Tongue (tissue), 1 donor: ENCODE measurements at regions not wholly inside any gene's neighbourhood (a gene's known extent, or its start where the extent isn't known, plus 50 kb on each side); places are given as distances from the start of the nearest gene placed in this dataset.
"Not testable (repeated sequence)": the region's sequence is repeated elsewhere in the genome, so short reads cannot be mapped to it uniquely, and the experiment has no call there.

ENCODE experiments used
- DNase-seq: peaks from one replicate; pipeline ENCODE4 v3.0.0-alpha.2; 2015

DNA sequence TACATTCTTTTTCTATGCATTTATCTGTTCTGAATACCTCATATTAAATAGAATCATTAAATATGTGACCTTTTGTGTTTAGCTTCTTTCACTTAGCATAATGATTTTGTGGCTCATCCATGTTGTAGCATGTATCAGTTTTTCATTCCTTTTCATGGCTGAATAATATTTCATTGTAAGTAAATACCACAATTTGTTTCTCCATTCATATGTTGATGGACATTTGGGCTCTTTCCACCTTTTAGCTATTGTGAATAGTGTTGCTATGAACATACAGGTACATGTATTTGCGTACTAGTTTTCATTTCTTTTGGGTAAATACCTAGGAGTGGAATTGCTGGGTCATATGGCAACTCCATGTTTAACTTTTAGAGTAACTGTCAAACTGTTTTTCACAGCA is 85.1 kb downstream of the GNL3L start:
- no peak for DNase-seq

DNA sequence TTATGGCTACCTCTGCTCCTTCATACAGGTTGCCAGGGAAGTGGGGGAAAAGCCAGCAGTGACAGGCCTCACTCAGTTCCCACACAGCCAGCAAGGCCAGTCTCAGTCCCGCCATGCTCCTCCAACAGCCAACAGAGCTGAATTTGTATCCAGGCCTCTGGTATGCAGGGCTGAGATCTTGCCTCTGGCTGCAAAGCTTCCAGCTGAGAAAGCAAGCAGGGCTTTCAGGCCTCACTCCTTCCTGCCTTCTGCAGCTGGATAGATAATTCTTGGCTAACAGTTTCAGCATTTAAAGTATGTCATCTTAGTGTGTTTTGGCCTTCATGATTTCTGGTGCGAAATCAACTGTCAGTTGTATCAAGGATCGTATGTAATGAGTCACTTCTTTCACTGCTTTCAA is 103.6 kb downstream of the GNL3L start:
- DNase-seq = no peak

DNA sequence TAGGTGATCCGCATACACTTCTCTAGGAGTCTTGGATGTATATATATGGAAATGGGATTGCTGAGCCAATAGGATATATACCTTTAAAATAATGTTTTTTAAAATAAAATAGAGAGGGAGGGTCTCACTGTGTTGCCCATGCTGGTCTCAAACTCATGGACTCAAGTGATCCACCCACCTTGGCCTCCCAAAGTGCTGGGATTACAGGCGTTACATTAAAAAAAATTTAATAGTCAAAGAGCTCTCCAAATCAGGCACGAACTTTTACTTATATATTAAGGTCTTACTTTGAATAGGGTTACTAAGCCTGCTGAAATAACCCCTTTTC is 109.0 kb downstream of the GNL3L start:
- DNase-seq = no peak

DNA sequence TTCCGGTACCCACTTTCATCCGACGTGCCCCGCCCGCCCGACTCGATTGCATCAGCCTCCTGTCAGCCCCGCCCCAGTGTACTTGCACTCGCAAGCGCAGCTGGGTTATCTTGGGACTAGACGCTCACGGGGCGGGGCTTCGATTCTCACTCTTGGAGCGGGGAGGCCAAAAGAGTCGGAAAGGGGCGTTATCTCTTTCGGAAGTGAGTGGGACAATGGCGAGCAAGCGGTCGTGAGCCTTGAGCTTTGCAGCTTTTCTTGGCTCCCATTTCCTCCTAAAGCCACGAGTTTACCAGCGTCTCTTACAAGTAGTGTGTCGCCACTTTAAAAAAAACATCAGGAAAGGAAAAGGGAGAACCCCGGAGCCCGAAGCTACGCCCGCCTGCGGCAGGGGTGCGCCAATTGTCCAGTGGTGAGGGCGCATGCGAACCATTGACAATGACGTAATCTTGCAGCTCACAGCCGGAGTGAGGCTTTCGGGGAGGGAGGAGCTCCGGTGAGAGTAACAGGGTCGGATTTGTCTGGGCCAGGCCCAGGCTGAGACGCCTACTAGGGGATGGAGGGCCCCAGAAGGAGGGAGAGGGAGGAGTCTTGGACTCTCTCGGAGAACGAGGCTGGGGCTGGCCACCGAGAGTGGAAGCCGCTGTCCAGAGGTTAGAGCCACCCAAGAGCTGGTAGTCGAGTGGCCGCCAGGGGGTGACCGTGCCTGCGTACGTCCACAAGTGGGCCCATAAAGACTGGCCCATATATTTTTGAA is 109.5 kb downstream of the GNL3L start:
- DNase-seq = peak; percentile 97

DNA sequence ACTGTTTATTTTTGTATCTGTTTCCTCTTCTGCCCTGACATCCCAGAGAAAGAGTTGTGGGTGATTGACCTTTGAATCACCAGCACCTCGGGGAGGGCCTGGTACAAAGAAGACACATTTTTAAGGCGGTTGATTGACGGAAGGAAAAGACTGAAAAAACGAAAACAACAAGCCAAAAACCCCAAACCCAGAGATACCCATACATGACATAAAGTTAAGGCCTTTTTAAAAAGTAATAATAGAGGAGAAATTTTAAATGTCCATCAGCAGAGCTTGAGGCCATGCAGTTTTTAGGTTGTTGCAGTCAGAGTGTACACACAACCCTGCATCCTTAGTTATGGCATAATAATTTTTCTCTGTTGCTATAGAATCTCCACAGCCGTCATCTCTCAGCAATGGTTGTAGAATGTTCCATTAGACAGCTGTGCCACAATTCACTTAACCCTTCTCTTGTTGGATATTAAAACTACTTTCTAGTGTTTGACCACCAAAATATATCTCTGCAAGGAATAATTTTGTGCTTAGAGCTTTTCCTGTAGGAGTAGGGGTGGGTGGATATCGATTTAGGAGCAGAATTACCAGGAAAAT is 110.2 kb downstream of the GNL3L start:
- DNase-seq = no peak

DNA sequence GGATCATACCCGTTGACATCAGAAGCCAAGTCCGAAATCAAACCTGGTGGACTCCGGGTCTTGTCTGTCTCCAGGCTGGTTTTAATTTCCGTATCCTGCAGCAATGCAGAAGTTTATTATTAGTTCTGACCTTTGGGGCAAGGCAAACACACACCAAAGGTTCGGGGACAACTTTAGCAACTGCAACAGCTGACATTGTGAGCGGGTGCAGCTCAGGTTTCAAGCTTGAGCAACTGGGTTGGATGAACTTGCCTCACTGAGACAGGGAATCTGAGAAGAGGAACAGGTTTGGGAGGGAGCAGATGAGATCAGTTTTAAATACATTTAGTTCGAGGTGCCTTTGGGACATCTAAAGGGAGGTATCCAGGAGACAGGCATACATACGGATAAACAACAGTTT is 110.7 kb downstream of the GNL3L start:
- peak; percentile 91 for DNase-seq

DNA sequence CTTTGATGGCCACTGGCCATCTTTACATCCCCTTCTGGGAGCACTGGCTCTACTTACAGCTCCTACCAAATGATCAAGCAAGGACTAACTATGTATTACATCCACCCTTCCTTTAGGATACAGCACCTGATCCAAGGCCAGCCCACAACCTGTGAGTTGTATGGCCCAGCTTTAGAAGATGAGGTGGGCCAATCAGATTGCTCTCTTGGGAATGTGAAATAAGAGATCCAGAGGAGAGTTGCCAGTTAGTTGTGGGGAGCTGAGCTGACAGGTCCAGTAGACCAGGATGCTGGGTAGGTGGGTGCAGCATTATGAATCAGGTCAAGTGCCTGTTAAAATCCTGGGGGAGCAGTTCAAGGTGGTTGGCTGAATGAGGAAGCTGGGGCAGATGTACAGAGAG is 111.5 kb downstream of the GNL3L start:
- peak; percentile 15 for DNase-seq

DNA sequence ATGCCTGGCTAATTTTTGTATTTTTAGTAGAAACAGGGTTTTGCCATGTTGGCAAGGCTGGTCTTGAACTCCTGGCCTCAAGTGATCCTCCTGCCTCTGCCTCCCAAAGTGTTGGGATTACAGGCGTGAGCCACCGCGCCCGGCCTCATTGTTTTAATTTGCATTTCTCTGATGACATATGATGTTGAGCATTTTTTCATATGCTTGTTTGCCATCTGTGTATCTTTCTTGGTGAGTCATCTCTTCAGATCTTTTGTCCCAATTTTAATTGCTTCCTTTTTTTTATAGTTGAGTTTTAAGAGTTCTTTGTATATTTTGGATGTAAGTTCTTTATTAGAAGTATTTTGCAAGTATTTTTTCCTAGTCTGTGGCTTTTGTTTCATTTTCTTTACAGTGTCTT is 117.6 kb downstream of the GNL3L start:
- not testable (repeated sequence) for DNase-seq

DNA sequence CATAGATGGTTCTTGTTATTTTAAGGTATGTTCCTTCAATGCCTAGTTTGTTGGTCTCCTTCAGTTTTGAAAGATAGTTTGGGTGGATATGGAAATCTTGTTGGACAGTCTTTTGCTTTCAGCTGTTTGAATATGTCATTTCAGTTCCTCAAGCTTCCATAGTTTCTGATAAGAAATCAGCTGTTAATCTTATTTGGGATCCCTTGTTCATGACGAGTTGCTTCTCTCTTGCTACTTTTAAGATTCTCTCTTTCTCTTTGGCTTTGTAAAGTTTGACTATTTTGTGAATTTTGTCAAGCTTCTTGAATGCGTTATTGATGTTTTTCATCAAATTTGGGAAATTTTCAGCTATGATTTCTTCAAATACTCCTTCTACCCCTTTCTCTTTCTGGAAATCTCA is 129.5 kb downstream of the GNL3L start:
- DNase-seq = no peak

GRCh38 chrX:54675762-54676161 is 122.3 kb downstream of the ITIH6 start:
- no peak for DNase-seq

DNA sequence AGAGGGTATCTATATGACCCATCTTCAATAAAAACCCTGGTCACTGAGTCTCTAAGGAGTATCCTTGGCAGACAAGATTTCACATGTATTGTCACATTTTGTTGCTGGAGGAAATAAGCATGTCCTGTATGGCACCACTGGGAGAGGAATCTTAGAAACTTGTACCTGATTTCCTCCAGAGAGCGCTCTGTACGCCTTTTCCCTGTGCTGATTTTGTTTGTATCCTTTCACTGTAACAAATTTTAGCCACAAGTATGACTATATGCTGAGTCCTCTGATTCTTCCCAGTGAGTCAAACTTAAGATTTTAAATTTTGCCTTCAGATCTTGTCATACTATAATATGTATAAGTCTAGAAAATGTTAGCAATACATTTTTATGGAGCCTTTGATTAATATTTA is 102.8 kb downstream of the ITIH6 start:
- peak; percentile 40 for DNase-seq

DNA sequence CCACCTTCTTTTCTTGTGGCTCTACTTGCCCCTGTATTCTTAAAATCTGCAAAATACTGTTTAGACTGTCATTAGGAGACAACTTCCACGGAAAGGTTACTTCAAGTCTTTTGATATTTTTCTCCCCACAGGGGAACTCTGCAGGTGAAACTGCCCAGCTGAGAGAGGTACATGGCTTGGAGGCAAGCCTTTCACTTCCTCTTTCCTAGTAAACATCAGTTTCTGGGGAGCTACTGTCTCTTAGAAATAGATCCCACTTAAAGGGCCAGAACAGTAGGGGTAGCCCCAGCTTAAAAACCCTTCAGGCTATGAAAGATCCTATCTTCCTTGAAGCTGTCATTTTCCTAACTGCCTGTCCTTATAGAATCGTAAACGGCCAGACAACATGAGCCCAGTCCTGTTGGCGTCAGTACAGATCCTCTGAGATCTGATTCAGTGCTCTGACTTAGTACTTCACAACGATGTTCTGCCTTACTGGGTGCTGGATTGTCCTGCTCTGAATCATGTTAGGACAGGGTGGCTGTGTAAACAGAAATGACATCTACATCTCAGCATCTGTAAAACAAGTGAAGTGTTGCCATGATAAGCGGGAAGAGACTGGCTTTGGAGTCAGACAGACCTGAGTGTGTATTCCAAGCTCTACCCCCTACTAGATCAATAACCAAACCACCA is 102.1 kb downstream of the ITIH6 start:
- peak; percentile 2 for DNase-seq
